Right atrium auricular region (tissue), 2 donors: ENCODE measurements at regions not wholly inside any gene's neighbourhood (a gene's known extent, or its start where the extent isn't known, plus 50 kb on each side); places are given as distances from the start of the nearest gene placed in this dataset.

ENCODE experiments used
- DNase-seq: peaks from one replicate; pipeline ENCODE4 v3.0.0-alpha.2; 2019; ENCODE audit warnings: low spot score
- H3K27ac ChIP-seq, 2 donors: fragments of 200-600 bp; sonication (generic); 1 replicate in 1 of 2; 2 replicates in 1 of 2; pipeline ENCODE4 v1.5.1; 2016 to 2019
- H3K27me3 ChIP-seq, 2 donors: fragments of 200-600 bp; sonication (generic); one replicate each; pipeline versions ENCODE4 v1.5.1 to v1.6.0; 2017 to 2019
- H3K36me3 ChIP-seq: fragments of 200-600 bp; sonication (generic); one replicate; pipeline ENCODE4 v1.5.1; 2016
- H3K4me1 ChIP-seq, 2 donors: fragments of 200-600 bp; sonication (generic); one replicate each; pipeline versions ENCODE4 v1.5.1 to v1.6.0; 2017 to 2019
- H3K4me3 ChIP-seq, 2 donors: fragments of 200-600 bp; sonication (generic); 1 replicate in 1 of 2; 2 replicates in 1 of 2; pipeline ENCODE4 v1.5.1; 2017 to 2019; ENCODE audit warnings: mild to moderate bottlenecking in 1 of 2, moderate library complexity in 1 of 2
- H3K9me3 ChIP-seq, 2 donors: fragments of 200-600 bp; sonication (generic); one replicate each; pipeline ENCODE4 v1.5.1; 2019
- CTCF ChIP-seq, 2 donors: fragments of 200-600 bp; sonication (generic); IDR thresholded peaks; one replicate each; pipeline ENCODE4 v1.5.1; 2019; ENCODE audit warnings: antibody characterized with exemption in 2 of 2

- H3K4me1 ChIP-seq, result peaks cover 0 to 36% of the 10 kb centered on the region in 2 donors
- TF ChIP-seq CTCF (IDR thresholded peaks at IDR 0.05), result no peak
- no peaks in the 10 kb centered on the region for H3K9me3 ChIP-seq
- peaks cover 0 to 3% of the 10 kb centered on the region in 2 donors for H3K27me3 ChIP-seq
- H3K27ac ChIP-seq, result no peak overlapping the region
- H3K4me3 ChIP-seq, result no peak overlapping the region
- no peaks in the 10 kb centered on the region for H3K36me3 ChIP-seq
- DNase-seq, result no peak
Observed at GRCh38 chrX:40165206-40165605, 67.4 kb upstream of the BCOR start.

GRCh38 chrX:40164751-40165150 is 67.0 kb upstream of the BCOR start:
- Histone ChIP-seq H3K9me3 (no peaks in the 10 kb centered on the region), H3K4me3 (no peak overlapping the region), H3K4me1 (peaks cover 0 to 34% of the 10 kb centered on the region in 2 donors), H3K27ac (no peak overlapping the region), H3K27me3 (peaks cover 0 to 2% of the 10 kb centered on the region in 2 donors), H3K36me3 (no peaks in the 10 kb centered on the region)
- DNase-seq, result no peak
- no peak for TF ChIP-seq CTCF (IDR thresholded peaks at IDR 0.05)

- no peaks in the 10 kb centered on the region for H3K9me3 ChIP-seq
- H3K27me3 ChIP-seq, result peaks cover 0 to 10% of the 10 kb centered on the region in 2 donors
- peak overlapping the region; percentile 65 to 75 for H3K27ac ChIP-seq
- peaks cover 0 to 29% of the 10 kb centered on the region in 2 donors for H3K4me1 ChIP-seq
- peak; percentile 26 to 58 for TF ChIP-seq CTCF (IDR thresholded peaks at IDR 0.05)
- peak overlapping the region; percentile 31 to 47 for H3K4me3 ChIP-seq
- no peaks in the 10 kb centered on the region for H3K36me3 ChIP-seq
- no peak for DNase-seq
Observed at GRCh38 chrX:40158036-40158706, 60.4 kb upstream of the BCOR start.

- Histone ChIP-seq H3K4me1 (peaks cover 0 to 36% of the 10 kb centered on the region in 2 donors), H3K4me3 (peak overlapping the region in 1 of 2 donors; percentile 47), H3K27me3 (peaks cover 0 to 10% of the 10 kb centered on the region in 2 donors), H3K9me3 (no peaks in the 10 kb centered on the region), H3K27ac (peak overlapping the region; percentile 65 to 75), H3K36me3 (no peaks in the 10 kb centered on the region)
- DNase-seq, result no peak
- TF ChIP-seq CTCF (IDR thresholded peaks at IDR 0.05), result no peak
Observed at GRCh38 chrX:40157228-40158035, 59.7 kb upstream of the BCOR start.

- no peaks in the 10 kb centered on the region for H3K9me3 ChIP-seq
- peaks cover 0 to 10% of the 10 kb centered on the region in 2 donors for H3K27me3 ChIP-seq
- no peak for DNase-seq
- H3K4me3 ChIP-seq, result no peak overlapping the region
- H3K27ac ChIP-seq, result no peak overlapping the region
- no peak for TF ChIP-seq CTCF (IDR thresholded peaks at IDR 0.05)
- no peaks in the 10 kb centered on the region for H3K36me3 ChIP-seq
- peaks cover 0 to 44% of the 10 kb centered on the region in 2 donors for H3K4me1 ChIP-seq
Observed at GRCh38 chrX:40156470-40157227, 58.9 kb upstream of the BCOR start.
